Heart left ventricle (tissue), 13 donors: ENCODE measurements at regions not wholly inside any gene's neighbourhood (a gene's known extent, or its start where the extent isn't known, plus 50 kb on each side); places are given as distances from the start of the nearest gene placed in this dataset.

Experiments
- POLR2A ChIP-seq, 2 donors: fragments of 450-650 bp; IDR thresholded peaks; one replicate each; pipeline ENCODE4 v1.6.1; 2017; ENCODE audit warnings: antibody characterized with exemption in 2 of 2, mild to moderate bottlenecking in 2 of 2, moderate library complexity in 2 of 2
- TF ChIP-seq, protein P1 (sequence below), 12 donors: fragments of 200-600 bp; sonication (generic) in 4 of 12; IDR thresholded peaks; one replicate each; pipeline versions ENCODE4 v1.5.0 to v1.8.0; 2018 to 2022; ENCODE audit warnings: antibody characterized with exemption in 12 of 12, mild to moderate bottlenecking in 5 of 12
- donor health status: ischemic (EF 13 %, LVEDD 7.1; RV severe dilation, severe dysfunction).
- donor health status: DM: no; HTN: yes; CAD: no.
- donor health status: DM: no; HTN: no; CAD: no.
- donor health status: ischemic (EF 25% LVEDD 6.9; RV normal size, moderate dysfunction).
- donor health status: ischemic (EF 25% LVEDD 5.7; RV mildly dilated, moderate dysfunction).
- donor health status: ischemic (EF 35%, LVEDD 5.7; RV mildly dilated, moderate dysfunction).
- donor health status: nonischemic (EF 11% LVEDD 7.7; RV severe dilation, severe dysfunction).
- donor health status: DM: yes; HTN: yes; CAD: no.
- donor health status: PGD.
- donor health status: ischemic (EF 29% LVEDD 5.4; RV normal size, mild dysfunction).
- donor health status: nonischemic (EF 23%, LVEDD 6.1; RV moderate dilation, normal function).

DNA sequence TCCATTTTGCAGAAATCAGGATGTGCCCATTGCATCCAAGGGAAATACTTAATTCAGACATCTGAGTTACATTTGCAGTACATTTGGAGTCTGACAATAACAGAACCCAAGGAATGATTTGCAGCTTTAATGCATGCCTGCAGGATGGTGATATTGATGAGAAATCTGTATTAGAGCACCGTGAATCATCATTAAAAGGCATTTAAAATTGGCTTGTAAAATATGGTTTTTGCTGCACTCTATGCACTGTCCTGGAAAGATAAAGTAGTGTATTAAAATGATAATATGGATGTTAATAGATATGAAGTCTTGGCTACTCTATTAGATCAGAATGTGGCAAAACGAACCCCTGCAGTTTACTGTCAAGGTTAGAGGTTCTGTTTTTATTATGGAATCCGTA lies 556.9 kb downstream of the MAT2B start:
- TF ChIP-seq, protein P1, sequence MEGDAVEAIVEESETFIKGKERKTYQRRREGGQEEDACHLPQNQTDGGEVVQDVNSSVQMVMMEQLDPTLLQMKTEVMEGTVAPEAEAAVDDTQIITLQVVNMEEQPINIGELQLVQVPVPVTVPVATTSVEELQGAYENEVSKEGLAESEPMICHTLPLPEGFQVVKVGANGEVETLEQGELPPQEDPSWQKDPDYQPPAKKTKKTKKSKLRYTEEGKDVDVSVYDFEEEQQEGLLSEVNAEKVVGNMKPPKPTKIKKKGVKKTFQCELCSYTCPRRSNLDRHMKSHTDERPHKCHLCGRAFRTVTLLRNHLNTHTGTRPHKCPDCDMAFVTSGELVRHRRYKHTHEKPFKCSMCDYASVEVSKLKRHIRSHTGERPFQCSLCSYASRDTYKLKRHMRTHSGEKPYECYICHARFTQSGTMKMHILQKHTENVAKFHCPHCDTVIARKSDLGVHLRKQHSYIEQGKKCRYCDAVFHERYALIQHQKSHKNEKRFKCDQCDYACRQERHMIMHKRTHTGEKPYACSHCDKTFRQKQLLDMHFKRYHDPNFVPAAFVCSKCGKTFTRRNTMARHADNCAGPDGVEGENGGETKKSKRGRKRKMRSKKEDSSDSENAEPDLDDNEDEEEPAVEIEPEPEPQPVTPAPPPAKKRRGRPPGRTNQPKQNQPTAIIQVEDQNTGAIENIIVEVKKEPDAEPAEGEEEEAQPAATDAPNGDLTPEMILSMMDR (IDR thresholded peaks at IDR 0.05): no peak
- TF ChIP-seq POLR2A (IDR thresholded peaks at IDR 0.05): no peak
